Osteocyte (in vitro differentiated cells): ENCODE measurements at regions not wholly inside any gene's neighbourhood (a gene's known extent, or its start where the extent isn't known, plus 50 kb on each side); places are given as distances from the start of the nearest gene placed in this dataset.
A peak's percentile ranks its signal among the peaks of the same experiment; 100 is the strongest.

ENCODE experiments used
- DNase-seq: peaks from one replicate; pipeline ENCODE4 v3.0.0; 2021; ENCODE audit warnings: mixed read lengths; ENCODE audit not compliant: unreplicated experiment; ENCODE audit errors: extremely low spot score
- H3K27ac Mint-ChIP-seq: one replicate; pipeline ENCODE4 v1.8.0; 2021; ENCODE audit warnings: mild to moderate bottlenecking, mixed read lengths; ENCODE audit not compliant: unreplicated experiment
- H3K27me3 Mint-ChIP-seq: one replicate; pipeline ENCODE4 v1.8.0; 2021; ENCODE audit warnings: mixed read lengths; ENCODE audit not compliant: unreplicated experiment
- H3K36me3 Mint-ChIP-seq: one replicate; pipeline ENCODE4 v1.8.0; 2021; ENCODE audit warnings: mixed read lengths; ENCODE audit not compliant: unreplicated experiment
- H3K4me1 Mint-ChIP-seq: one replicate; pipeline ENCODE4 v1.8.0; 2021; ENCODE audit warnings: mixed read lengths; ENCODE audit not compliant: unreplicated experiment
- H3K4me3 Mint-ChIP-seq: one replicate; pipeline ENCODE4 v1.8.0; 2021; ENCODE audit warnings: mild to moderate bottlenecking, moderate library complexity, mixed read lengths; ENCODE audit not compliant: unreplicated experiment
- H3K9me3 Mint-ChIP-seq: one replicate; pipeline ENCODE4 v1.8.0; 2021; ENCODE audit warnings: mixed read lengths; ENCODE audit not compliant: unreplicated experiment
- TF ChIP-seq, protein P1 (sequence below): fragments of 200-600 bp; sonication (generic); IDR thresholded peaks from 2 replicates; pipeline ENCODE4 v1.5.0; 2021; ENCODE audit warnings: antibody characterized with exemption, mild to moderate bottlenecking, moderate library complexity

GRCh38 chr1:212553676-212554075 lies 54.9 kb upstream of the ATF3 start:
- H3K36me3 Mint-ChIP-seq, result no peaks in the 10 kb centered on the region
- H3K4me3 Mint-ChIP-seq, result no peak overlapping the region
- no peak for DNase-seq
- TF ChIP-seq, protein P1, sequence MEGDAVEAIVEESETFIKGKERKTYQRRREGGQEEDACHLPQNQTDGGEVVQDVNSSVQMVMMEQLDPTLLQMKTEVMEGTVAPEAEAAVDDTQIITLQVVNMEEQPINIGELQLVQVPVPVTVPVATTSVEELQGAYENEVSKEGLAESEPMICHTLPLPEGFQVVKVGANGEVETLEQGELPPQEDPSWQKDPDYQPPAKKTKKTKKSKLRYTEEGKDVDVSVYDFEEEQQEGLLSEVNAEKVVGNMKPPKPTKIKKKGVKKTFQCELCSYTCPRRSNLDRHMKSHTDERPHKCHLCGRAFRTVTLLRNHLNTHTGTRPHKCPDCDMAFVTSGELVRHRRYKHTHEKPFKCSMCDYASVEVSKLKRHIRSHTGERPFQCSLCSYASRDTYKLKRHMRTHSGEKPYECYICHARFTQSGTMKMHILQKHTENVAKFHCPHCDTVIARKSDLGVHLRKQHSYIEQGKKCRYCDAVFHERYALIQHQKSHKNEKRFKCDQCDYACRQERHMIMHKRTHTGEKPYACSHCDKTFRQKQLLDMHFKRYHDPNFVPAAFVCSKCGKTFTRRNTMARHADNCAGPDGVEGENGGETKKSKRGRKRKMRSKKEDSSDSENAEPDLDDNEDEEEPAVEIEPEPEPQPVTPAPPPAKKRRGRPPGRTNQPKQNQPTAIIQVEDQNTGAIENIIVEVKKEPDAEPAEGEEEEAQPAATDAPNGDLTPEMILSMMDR, result no peak
- peaks cover 4% of the 10 kb centered on the region for H3K4me1 Mint-ChIP-seq
- H3K27ac Mint-ChIP-seq, result no peak overlapping the region
- H3K9me3 Mint-ChIP-seq, result no peaks in the 10 kb centered on the region
- peaks cover 9% of the 10 kb centered on the region for H3K27me3 Mint-ChIP-seq

DNA sequence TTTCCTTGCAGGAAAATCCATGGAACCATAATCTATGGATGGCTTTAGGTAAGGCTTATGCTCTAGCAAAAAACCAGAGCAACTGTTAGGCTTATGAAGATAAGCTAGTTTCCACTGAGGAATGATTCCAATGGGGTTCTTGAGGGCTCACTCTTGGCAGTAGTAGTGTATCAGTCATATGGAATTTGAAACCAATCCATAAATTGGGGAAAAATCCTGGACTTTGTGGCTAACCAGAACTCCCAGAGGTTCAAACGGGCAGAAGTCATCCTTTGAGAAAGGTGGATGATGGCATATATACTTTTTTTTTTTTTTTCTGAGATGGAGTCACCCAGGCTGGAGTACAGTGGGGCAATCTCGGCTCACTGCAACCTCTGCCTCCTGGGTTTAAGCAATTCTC lies 54.2 kb upstream of the ATF3 start:
- no peak overlapping the region for H3K27ac Mint-ChIP-seq
- no peaks in the 10 kb centered on the region for H3K36me3 Mint-ChIP-seq
- H3K9me3 Mint-ChIP-seq, result no peaks in the 10 kb centered on the region
- TF ChIP-seq, protein P1, result no peak
- H3K4me1 Mint-ChIP-seq, result peaks cover 8% of the 10 kb centered on the region
- peaks cover 9% of the 10 kb centered on the region for H3K27me3 Mint-ChIP-seq
- DNase-seq, result no peak
- H3K4me3 Mint-ChIP-seq, result no peak overlapping the region

- no peaks in the 10 kb centered on the region for H3K27me3 Mint-ChIP-seq
- peaks cover 8% of the 10 kb centered on the region for H3K4me1 Mint-ChIP-seq
- no peak overlapping the region for H3K4me3 Mint-ChIP-seq
- DNase-seq, result no peak
- no peaks in the 10 kb centered on the region for H3K36me3 Mint-ChIP-seq
- H3K9me3 Mint-ChIP-seq, result no peaks in the 10 kb centered on the region
- TF ChIP-seq, protein P1, result no peak
- H3K27ac Mint-ChIP-seq, result no peak overlapping the region
Observed at GRCh38 chr1:212555426-212555825, 53.1 kb upstream of the ATF3 start.

DNA sequence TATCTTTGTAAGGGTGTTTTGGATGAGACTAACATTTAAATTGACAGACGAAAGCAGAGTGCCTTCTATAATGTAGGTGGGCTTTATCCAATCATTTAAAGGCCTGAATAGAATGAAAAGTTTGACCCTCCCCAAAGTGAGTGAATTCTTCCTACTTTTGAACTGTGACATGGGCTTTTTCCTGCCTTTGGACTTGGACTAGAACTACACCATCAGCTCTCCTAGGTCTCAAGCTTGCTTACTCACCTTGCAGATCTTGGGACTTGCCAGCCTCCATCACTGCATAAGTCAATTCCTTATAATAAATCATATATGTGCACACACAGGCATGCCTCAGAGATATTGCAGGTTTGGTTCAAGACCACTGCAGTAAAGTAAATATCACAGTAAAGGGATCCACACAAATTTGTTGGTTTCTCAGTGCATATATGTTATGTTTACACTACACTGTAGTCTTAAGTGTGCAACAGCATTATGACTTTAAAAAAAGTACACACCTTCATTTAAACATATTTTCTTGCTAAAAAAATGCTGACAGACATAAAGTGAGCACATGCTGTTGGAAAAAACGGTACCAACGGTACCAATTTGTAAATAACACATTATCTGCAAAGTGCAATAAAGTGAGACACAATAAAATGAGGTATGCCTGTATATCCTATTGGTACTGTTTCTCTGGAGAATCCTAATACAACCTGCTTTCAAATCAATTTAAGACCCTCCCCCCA lies 51.6 kb upstream of the ATF3 start:
- H3K27ac Mint-ChIP-seq, result no peak overlapping the region
- no peaks in the 10 kb centered on the region for H3K36me3 Mint-ChIP-seq
- H3K27me3 Mint-ChIP-seq, result no peaks in the 10 kb centered on the region
- no peak overlapping the region for H3K4me3 Mint-ChIP-seq
- no peak for DNase-seq
- TF ChIP-seq, protein P1, result no peak
- H3K9me3 Mint-ChIP-seq, result no peaks in the 10 kb centered on the region
- peaks cover 21% of the 10 kb centered on the region for H3K4me1 Mint-ChIP-seq

DNA sequence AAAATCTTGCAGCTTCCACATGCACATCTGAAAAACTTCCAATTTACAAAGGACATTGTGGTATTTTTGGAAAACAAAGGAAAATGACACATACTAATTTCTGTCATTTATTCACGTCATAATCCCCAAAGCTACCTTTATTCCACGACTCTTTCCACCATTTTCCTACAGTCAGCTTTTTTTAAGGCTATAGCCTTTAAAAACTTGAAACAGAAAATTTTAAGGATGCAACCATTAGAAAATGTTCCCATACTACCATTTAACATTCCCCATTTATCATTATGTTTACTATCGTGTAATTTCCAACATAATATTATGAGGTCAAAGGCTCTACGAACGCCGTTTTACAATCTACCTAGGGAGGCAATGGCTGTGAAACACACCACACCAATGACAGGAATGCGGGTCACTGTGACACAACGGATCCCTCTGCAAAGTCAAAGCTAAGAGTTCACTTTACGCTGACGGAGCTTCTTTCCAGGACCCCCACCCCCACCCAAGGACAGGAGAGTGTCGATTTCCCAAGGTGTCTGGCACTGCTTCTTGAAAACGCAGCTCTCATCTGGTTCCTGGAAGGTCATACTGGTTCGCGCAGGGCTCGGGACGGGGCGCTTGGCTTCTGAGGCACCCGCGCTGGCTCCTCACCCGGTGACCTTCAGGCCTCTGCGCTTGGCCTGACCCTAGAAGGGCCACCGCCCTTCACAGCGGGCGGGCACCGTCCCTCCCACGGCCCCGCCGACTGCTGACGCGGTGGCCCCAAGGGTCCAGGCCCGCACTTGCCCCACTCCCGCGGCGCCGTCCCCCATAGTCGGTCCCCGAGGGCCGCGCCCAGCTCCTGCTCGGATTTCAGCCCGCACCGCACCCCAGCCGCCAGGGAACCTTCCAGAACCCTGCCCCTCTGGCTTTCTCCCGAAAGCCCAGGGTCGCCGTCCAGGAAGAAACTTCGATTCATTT lies 50.5 kb upstream of the ATF3 start:
- Mint-ChIP-seq H3K36me3 (no peaks in the 10 kb centered on the region), H3K9me3 (no peaks in the 10 kb centered on the region), H3K4me3 (peak overlapping the region; percentile 75), H3K27me3 (no peaks in the 10 kb centered on the region), H3K27ac (peak overlapping the region; percentile 80), H3K4me1 (peaks cover 21% of the 10 kb centered on the region)
- TF ChIP-seq, protein P1, result no peak
- DNase-seq, result no peak
